ENCODE measurements at regions not wholly inside any gene's neighbourhood (a gene's known extent, or its start where the extent isn't known, plus 50 kb on each side); places are given as distances from the start of the nearest gene placed in this dataset.

DNA sequence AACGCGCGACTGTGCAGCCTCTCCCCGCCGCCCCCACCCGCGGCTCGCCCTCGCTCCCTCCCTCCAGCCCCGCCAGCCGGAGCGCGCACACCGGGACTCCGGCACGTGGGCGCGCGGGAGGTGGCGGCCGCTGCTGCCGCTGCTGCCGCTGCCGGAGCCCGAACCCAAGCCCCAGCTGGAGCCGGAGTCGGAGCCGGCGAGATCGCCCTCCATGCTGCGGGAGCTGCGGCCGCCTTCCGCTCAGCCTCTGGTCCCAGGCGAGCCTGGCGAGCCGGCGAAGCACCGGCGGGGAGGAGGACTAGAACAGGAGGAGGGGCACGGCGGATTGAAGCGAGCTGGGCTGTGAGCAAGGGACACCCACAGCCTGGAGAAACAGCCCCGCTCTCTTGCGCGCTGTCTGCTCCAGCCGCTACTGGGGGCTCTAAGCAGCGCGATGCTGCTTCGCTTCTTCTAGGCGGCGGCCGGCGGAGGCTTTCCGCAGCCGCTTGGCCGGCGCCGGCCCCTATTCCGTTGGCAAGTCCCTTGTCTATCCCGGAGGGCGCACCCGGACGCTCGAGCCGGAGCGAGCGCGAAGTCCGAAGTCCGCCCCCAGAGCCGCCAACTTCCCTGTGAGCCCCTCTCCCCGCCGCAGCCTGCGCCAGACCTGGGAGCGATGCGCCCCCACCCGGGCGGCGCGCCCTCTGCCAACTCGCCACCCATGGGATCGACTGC lies 598.7 kb upstream of the SGCD start:
- peak; percentile 24 to 30 for DNase-seq

DNA sequence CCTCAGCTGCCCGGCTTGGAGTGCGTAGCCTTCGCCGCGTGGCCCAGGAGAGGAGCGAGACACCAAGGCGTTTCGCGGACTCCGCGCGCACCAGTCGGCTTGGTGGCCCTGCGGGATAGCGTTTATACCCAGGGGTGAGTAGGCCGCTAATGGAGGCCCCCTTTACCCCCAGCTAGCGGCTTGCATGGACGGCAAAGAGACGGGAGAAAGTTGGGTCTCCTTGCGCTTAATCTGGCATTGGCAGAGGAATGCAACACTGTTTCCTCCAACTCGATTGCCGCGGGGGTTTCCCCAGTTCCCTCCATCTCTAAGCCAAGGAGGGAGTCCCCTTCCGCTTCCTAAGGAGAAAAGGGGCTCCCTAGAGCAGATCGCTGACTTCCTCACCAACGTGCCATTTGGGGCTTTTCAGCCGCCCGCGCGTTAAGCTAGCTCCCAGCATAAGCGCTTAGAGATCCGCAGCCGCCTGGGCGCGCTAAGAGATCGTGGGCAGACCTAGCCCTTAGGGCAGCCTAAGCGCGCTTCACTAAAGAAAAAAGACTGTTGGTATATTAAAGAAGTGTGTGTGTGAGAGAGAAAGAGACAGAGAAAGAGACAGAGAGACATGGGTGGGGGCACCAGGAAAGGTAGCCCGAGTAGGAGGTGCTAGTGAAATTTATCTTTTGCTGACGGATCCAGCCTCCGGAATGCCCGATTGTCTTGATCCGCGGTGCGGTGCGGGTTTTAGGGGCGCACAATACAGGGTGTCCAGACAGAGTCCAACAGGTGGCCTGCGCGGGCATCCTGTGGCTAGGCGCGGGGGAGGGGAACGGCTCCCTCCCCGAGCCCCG lies 597.9 kb upstream of the SGCD start:
- no peak for DNase-seq

DNA sequence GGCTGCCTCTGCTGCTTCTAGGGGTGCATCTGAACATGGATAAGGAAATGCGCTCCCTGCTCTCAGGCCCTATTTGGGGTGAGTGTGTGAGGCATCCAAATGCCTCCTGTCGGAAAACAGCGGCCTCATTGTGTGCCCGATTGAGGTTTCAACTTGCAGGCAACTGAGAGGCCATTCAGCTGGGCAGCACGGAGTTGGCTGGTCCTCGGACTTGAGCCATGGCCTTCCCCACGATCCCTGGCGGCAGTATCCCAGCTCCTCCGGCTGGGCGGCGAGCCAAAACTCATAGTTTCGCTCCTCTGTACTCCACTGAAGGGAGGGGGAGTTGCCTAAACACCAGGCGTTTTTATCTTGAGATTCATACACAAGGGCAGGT lies 597.3 kb upstream of the SGCD start:
- DNase-seq: no peak

DNA sequence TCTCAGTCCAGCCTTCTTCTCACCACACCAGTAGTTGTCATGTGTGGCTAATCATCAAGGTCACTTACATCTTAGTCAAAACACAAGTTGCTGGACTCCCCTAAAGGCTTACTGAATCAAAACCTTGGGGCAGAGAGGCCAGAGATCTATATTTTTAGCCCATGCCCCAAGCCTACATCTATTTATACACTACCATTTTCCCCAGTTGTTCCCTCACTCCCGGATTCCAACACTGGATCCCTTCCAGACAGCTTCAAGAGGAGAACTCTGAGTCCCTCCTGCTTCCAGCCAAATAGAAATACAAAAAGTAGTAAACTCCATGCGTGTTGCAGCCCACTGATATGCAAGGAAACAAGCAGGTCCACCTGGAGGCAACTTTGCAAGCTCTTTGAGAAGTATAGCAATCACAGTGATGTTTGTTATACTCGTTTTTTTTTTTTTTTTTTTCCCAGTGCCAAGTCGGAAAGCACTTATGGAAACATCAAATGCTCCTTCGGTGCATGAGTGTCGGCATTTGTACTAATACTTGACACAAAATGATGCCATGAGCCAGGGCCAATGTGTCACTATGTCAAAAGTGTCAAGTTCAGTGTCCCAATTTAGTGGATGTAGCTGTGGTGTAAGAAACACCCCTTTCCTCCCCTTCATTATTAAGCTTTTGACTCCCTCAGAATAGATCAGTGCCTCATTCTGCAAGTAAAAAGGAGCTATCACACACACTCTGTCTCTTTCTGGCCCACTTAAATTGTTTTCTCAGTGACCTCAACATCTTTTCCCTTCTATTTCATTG lies 594.2 kb upstream of the SGCD start:
- no peak for DNase-seq

DNA sequence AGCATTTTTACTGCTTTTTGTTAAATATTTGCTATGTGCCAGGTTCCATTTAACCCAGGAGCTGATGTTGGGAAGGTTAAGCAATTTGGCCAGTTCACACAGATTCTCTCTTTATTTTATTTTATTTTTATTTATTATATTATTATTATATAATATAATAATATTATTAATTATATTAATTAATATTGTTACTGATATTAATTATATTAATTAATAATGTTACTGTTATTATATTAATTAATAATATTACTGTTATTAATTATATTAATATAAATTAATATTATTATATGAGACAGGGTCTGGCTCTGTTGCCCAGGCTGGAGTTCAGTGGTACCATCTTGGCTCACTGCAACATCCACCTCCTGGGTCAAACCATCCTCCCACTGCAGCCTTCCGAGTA lies 593.0 kb upstream of the SGCD start:
- no peak for DNase-seq

DNA sequence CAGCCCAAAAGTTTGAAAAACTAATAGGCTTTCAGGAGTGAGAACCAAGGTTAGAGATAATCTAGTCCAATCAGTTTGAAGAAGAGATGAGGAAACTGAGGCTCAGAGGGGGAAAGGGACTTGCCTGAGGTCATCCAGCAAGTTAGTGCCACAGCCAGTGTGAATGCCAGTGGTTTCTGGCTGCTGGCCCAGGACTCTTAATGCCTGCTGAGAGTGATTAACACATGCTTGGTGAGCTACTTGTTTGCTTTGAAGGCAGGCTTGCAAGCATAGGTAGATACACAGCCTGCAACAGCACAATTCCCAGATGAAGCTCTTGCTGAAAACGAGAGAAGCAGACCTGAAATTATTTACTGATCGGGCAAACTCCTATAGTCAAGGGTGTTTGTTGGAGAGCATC lies 591.6 kb upstream of the SGCD start:
- no peak for DNase-seq

DNA sequence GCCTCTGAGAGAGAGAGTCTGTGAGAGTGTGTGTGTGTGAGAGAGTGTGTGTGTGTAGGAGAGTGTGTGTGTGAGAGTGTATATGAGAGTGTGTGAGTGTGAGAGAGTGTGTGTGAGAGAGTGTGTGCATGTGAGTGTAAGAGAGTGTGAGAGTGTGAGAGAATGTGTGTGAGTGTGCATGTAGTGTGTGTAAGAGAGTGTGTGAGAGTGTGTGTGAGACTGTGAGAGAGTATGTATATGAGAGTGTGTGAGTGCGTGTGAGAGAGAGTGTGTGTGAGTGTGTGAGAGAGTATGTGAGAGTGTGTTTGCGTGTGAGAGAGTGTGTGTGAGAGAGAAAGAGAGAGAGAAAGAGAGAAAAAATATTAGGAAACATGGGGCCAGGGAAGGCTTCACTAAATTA lies 588.3 kb upstream of the SGCD start:
- DNase-seq: no peak

DNA sequence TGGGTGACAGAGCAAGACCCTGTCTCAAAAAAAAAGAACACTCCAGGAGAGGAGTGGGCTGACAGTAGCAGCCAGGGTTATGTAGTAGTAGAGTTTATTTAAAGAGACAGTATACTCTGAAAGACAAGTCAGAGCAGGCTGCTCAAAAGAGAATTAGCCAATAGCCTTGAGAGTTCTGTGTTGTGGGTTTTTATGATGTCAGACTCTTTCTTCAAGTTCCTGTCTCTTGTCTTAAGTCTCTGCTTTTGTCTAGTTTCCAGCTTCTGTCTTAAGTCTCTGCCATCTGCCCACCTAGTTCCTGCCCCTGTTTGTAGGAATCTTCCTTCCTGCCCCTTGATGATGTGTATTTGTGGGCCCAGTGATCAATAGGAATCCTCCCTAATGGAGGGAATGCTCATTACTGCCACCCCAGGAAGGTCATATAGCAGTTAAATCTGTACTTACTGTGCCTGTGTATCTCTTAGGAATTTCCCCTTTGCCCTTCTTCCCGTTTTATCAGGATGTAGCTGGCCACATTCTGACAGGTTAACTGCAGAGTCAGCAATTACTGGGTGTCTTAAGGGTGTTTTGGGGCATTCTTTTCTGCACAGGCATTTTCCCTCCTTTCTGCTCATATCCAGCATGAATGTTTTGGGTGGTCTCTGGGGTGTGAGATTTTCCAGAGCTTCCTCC lies 580.5 kb upstream of the SGCD start:
- no peak for DNase-seq

DNA sequence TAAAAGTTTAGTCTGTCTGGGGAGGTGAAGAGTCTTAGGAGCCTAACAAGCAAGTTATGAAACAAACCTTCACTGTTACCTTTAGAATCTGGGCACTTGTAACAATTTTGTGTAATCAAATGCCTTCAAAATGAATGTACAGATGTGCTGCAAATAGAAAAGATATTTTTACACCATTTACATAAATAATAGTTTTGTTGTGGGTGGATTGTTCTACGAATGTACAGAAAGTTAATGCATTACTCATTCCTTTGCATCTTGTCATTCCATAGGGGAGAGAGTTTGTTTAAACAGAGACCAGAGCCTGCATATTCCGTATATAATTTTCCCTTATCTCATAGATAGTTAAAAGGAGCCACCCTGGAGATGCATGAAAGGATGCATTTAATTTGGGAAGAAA lies 576.9 kb upstream of the SGCD start:
- no peak for DNase-seq

DNA sequence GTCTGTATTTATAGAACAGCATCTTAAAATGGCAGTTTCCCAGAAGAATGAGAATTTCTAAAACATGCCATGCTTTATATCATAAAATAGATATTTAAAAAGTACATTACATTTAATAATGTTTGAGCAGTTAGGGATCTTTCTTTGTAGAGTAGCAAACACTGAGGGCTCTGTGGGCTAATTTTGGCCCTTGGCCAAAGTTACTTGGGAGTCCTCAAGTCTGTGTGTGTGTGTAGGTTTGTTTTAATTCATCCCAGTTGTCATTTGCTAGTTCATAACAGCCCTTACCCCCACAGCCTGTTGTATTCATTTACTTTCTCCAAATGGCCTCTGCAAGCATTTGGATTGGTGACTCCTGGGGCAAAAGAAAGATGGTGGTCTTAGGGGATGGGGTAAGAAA lies 576.4 kb upstream of the SGCD start:
- no peak for DNase-seq

DNA sequence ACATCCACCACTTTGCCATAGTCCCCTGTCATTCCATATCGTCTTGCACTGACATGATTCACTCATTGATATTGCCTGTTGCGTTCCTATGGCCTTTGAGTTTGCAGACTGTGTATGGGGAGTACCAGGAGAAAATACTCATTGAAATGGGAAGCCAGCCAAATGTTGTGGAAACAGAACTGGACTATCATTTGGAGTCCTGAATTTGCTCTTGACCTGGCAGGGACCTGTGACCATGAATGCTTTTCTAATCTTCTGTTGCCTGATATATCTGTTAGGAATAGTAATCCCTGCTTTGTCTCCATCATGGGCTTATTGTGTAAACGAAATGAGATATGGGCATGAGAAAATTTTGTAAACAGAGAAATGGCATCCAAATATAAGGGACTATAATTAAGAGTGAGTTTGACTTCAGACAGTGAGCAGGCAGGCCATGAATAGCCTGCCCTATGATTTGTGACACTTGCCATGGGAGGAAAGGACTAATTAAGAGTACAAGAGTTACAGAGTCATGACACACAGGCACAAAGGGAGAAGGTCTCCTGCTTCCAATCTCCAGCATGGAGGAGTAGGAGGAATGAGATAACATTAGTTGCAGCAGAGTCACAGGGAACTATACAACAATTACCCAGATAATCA lies 572.9 kb upstream of the SGCD start:
- DNase-seq: no peak

DNA sequence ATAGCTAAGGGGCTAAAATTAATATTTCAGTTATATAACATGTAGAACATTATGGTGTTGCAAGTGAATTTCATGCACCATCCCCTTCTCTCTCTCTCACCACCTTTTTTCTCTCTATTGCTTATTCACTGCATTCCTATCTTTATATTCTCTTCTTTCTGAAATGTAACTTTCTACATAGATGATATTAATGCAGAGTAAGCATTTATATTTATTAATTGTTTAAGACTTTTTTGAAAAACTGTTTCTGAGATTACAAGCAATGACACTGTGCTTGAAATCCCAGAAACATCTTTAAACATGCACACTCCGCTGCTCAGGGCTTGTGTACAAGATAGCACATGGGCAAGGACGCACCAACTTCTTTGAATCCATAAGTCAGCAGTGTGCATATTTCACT lies 567.7 kb upstream of the SGCD start:
- no peak for DNase-seq

DNA sequence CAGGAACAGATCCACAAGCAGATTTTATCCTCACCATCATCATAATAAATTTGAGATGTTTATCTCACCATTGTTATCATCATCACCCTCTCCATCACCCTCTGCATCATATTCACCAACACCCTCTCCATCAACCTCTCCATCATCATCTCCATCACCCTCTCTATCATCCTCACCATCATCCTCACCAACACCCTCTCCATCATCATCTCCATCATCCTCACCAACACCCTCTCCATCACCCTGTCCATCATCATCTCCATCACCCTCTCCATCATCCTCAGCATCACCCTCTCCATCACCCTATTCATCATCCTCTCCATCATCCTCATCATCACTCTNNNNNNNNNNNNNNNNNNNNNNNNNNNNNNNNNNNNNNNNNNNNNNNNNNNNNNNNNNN lies 567.0 kb upstream of the SGCD start:
- DNase-seq: no peak

DNA sequence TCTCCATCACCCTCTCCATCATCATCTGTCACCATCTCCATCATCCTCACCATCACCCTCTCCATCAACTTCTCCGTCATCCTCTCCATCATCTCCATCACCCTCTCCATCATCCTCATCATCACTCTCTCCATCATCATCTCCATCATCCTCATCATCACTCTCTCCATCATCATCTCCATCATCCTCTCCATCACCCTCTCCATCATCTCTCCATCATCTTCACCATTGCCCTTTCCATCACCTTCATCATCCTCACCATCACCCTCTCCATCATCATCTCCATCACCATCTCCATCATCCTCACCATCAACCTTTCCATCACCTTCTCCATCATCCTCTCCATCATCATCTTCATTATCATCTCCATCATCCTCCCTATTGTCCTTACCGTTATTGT lies 565.5 kb upstream of the SGCD start:
- DNase-seq: no peak

DNA sequence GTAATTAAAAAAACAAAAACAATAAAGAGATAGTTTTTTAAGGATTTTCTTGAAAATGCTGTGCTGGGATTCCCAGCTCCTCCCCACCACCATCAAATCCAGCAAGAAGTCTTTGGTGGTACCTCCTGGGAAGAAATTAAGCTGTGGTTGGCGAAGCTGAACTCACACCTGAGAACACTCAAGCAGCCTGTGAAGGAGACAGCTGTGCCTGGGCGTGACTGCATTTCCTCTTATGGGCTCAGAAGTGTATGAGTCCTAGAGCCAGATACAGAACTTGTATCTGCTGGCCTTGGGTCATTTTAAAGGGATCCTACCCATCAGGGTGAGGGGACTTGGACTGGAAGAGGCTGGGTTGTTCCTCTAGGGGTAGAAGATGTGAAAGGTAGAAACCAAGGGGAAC lies 561.2 kb upstream of the SGCD start:
- DNase-seq: no peak

DNA sequence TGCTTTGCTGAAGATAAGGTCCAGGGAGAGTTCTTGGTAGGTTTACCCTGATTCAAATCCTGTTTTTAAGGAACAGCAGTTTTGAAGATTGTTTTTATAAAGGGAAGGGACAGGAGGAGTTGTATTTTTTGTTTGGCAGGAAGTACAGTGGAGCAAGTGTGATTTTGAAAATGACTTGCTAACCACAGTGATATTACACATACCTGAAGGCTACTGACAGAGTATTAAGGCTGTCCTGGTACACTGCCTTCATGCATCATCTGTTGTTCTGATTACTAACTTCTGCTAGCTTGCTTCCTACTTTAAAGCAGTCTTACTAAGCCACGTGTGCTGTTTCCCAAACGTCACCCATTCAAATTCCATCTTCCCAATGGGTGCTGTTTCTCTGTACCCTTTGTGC lies 559.5 kb upstream of the SGCD start:
- DNase-seq: no peak

DNA sequence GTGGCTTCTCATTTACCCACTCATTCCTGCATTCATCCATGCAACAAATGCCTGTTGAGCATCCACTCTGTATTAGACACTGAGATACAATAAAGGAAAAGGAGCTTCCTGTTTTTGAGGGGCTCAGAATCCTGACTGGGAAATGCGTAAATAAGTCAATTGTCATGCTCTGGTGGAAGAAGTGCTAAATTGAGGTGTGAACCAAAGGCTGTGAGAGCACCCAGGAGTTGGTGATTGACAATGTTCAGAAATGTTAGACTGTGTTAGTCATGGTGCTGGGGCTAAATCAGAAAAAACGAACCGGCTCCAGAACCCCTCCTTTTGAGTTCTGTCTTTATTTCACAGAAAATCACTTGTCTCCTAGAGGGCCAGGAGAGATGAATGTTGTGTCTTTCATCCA lies 558.6 kb upstream of the SGCD start:
- no peak for DNase-seq

DNA sequence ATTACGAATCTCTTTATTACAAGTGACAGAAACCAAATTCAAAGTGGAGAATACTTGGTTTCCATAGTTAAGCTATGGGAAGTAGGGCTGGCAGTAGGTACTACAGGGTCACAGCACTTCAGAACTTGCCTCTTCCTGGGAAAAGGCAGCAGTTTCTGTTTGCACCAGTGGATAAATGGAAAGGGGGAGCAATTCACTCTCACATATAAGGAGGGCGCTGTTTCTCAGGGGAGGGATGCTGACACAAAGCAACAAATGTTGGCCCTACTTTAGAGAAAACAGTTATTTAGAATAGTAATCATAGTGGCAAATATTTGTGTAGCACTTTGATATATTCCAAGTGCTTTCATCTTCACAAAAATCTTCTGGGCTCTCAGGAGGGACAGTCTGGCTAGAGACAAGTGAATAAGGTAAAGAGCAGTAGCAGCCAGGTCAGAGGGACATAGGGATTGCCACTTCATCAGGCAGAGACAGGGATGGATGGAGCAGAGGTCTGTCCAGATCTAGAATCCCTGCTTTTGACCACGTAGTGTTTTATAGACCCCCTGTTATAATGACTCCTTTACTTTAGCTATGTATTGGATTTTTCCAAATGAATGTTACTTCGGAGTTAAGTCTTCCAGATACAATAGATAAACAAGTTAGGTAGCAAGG lies 554.8 kb upstream of the SGCD start:
- DNase-seq: no peak

DNA sequence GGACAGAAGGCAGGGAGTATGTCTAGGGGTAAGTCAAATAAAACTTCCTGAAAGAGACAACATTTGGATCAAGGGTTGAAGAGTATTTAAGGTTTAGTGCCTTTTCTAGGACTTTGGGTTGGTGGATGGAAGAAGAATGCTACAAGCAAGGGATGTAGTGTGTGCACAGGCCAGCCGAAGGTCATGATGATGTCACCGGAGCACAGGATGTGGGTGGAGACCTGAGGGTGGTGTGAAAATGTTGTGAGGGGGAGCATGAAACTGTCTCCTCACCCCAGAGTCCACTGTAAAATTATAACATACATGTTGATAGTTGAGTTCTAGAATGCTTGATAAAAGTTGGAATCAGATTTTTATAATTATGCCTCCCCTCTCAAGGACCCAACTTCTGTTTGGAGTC lies 553.3 kb upstream of the SGCD start:
- no peak for DNase-seq

DNA sequence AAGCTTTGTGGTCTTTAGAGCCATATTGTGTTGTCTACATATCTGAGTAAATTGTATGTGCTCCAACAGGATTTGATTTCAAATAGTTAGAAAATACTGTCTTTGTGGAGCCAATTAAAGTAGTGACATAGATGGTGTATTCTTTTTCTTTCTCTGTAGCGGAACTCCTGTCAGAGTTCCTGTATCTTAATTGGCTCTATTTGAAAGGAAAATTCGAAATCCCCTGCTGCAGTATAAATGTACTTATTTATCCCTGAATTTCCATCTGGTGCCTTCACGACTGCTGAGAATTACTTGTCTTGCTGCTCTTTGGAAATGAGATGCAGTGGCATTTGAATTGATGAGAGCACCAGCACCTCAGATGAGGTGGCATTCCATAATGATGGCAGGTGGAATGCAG lies 546.7 kb upstream of the SGCD start:
- no peak for DNase-seq

DNA sequence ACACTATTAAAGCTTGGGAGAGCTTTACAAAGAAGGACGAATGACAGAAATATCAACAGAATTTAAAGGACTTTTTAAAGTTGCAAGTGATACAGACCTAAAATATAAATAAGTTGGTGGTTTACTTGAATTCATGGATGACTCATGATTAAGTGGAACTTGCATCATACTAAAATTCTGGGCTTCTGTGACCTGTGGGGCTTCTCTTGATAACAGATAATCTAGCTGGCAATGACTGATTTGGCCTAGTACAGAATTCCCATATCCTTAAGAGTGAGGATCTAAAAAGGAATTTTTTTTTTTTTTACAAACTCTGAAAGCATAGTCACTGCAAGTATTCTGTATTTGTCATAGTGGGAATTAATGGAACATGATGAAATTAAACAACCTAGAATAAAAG lies 543.7 kb upstream of the SGCD start:
- no peak for DNase-seq

DNA sequence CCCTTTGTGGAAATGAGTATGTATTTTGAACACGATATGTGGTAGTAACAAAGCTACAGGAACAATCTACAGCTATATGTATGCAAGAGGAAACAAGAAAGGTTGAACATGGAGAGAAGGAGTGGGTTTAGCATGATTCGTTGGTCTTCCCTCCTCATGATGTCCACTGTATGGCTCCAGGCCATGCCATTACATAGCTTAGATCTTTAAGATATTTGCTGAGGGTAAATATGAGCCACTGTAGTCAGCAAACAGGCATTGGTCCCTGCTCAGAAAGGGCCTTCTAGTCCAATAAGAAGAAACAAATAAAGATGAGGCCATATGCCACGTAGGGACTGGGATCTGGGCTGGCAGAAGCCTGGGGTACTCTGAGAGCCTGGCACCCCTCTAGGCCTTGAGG lies 543.2 kb upstream of the SGCD start:
- no peak for DNase-seq
